ENCODE measurements at regions not wholly inside any gene's neighbourhood (a gene's known extent, or its start where the extent isn't known, plus 50 kb on each side); places are given as distances from the start of the nearest gene placed in this dataset.

DNA sequence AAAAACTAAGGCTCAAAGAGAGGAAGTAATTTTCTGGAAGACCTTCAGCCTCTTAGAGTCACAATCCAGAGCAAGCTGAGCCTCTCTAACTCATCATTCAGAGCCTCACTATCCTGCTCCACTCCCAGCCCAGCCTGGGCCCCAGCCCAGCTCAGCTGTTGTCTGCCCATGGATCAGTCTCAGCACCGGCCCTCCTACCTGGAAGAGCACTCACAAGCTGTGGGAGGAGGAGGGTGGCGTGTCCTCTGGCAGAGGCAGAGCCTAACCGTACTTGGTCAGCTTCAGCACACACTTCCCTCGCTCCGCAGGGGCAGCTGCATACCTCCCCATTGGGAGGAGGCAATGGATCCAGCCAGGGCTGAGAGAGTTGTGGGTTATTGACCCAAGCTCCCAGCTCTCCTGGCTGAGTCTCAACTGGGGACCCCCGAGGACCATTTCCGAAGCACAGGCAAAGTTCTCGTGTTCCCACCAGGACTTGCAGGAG is 66.7 kb upstream of the GPR26 start:
- peaks cover 0 to 19% of the 10 kb centered on the region in 2 donors for H3K9me3 ChIP-seq
- no peak for DNase-seq (ENCODE audit: low spot score)
- TF ChIP-seq, protein P1, sequence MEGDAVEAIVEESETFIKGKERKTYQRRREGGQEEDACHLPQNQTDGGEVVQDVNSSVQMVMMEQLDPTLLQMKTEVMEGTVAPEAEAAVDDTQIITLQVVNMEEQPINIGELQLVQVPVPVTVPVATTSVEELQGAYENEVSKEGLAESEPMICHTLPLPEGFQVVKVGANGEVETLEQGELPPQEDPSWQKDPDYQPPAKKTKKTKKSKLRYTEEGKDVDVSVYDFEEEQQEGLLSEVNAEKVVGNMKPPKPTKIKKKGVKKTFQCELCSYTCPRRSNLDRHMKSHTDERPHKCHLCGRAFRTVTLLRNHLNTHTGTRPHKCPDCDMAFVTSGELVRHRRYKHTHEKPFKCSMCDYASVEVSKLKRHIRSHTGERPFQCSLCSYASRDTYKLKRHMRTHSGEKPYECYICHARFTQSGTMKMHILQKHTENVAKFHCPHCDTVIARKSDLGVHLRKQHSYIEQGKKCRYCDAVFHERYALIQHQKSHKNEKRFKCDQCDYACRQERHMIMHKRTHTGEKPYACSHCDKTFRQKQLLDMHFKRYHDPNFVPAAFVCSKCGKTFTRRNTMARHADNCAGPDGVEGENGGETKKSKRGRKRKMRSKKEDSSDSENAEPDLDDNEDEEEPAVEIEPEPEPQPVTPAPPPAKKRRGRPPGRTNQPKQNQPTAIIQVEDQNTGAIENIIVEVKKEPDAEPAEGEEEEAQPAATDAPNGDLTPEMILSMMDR (IDR thresholded peaks at IDR 0.05) = no peak
- no peaks in the 10 kb centered on the region for H3K36me3 ChIP-seq
- H3K4me1 ChIP-seq = no peaks in the 10 kb centered on the region
- no peak overlapping the region for H3K27ac ChIP-seq
- no peaks in the 10 kb centered on the region for H3K27me3 ChIP-seq
- H3K4me3 ChIP-seq = no peak overlapping the region

DNA sequence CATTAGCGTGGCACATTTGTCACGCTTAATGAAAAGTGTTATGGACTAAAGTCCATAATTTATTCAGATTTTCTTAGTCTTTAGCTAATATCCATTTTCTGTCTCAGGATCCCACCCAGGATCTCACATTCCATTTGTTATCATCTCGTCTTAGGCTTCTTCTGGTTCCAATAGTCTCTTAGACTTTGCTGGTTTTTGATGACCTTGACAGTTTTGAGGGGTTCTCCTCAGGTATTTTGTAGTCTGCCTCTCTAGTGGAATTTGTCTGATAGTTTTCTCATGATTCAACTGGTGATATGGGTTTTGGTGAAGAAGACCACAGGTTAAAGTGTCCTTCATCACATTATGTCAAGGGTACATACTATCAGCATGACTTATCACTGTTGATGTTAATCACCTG is 66.0 kb upstream of the GPR26 start:
- Histone ChIP-seq H3K4me1 (no peaks in the 10 kb centered on the region), H3K36me3 (no peaks in the 10 kb centered on the region), H3K9me3 (peaks cover 0 to 19% of the 10 kb centered on the region in 2 donors), H3K4me3 (no peak overlapping the region), H3K27ac (no peak overlapping the region), H3K27me3 (no peaks in the 10 kb centered on the region)
- no peak for DNase-seq (ENCODE audit: low spot score)
- TF ChIP-seq, protein P1 (IDR thresholded peaks at IDR 0.05) = no peak

DNA sequence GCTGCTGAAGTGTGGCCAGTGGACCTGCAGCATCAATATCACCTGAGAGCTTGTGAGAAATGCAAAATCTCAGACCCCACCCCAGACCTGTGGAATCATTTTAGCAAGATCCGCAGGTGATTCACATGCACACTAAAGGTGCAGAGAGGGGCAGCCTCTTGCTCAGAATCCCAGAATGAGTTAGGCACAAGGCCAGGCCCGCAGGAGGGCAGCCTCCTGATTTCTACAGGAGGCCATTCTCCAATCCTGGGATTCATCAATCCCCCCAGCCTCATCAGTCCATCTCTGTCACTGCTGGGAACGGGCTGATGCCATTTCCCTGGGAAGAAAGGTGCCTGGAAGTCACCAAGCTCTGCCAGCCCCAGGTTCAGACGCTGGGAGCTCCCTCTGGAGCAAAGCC is 63.0 kb upstream of the GPR26 start:
- no peak overlapping the region for H3K4me3 ChIP-seq
- DNase-seq (ENCODE audit: low spot score) = no peak
- no peak overlapping the region for H3K27ac ChIP-seq
- TF ChIP-seq, protein P1 (IDR thresholded peaks at IDR 0.05) = no peak
- H3K9me3 ChIP-seq = peaks cover 0 to 19% of the 10 kb centered on the region in 2 donors
- no peaks in the 10 kb centered on the region for H3K27me3 ChIP-seq
- H3K4me1 ChIP-seq = no peaks in the 10 kb centered on the region
- H3K36me3 ChIP-seq = no peaks in the 10 kb centered on the region

DNA sequence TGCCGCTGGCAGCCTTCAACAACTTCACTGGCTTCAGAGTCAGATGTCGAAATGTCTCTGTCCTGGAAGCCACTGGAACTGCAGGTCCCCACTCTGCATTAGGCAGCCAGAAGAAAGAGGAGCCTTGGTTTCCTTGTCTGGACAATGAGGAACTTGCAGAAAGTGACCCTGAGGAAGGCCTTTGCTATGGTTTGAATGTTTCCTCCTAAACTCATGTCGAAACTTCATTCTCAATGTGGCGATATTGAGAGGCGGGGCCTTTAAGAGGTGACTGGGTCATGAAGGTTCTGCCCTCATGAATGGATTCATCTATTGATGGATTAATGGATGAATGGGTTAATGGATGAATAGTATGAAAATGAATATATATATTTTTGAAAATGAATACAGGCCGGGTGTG is 61.6 kb upstream of the GPR26 start:
- Histone ChIP-seq H3K4me1 (no peaks in the 10 kb centered on the region), H3K27ac (no peak overlapping the region), H3K9me3 (peaks cover 0 to 19% of the 10 kb centered on the region in 2 donors), H3K27me3 (no peaks in the 10 kb centered on the region), H3K4me3 (no peak overlapping the region), H3K36me3 (no peaks in the 10 kb centered on the region)
- no peak for DNase-seq (ENCODE audit: low spot score)
- TF ChIP-seq, protein P1 (IDR thresholded peaks at IDR 0.05) = no peak

DNA sequence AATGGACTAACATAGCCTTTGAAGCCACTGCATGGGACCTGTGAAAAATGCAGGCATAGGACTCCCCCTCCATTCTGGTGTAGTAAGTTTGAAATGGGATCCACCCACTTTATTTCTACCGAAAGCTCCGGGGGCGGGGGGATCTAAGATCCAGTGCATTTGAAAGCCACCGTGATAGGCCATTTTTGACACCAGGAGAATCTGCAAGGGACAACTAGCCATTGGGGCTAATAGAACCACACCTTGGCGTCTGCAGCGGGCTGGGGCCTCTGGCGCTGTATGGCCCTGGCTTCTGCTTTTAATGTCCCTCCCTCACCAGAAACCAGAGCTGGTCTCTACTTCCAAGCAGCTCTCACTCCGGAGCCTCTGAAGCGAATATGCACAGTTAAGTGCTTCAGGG is 60.1 kb upstream of the GPR26 start:
- no peak for DNase-seq (ENCODE audit: low spot score)
- Histone ChIP-seq H3K9me3 (peaks cover 0 to 14% of the 10 kb centered on the region in 2 donors), H3K36me3 (no peaks in the 10 kb centered on the region)

DNA sequence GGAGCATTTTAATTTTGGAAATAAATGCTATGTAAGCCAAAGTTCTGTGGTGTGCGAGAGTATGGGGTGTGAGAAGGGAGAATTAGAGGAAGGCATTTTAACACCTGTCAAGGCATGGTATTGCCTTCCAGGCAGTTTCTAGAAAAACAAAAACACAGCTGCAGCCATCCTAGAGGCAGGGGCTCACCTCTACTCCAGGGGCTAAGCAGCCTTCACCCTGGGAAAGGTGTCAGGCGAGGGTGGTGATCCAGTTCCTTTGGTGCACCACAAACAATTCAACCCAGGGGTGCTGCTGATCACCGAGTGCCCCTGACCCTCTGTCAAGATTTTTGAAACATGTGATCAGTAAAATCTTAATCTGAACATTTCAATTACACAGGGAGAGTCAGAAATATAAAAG is 59.2 kb upstream of the GPR26 start:
- TF ChIP-seq, protein P1 (IDR thresholded peaks at IDR 0.05) = no peak
- no peak overlapping the region for H3K27ac ChIP-seq
- DNase-seq (ENCODE audit: low spot score) = no peak
- H3K36me3 ChIP-seq = no peaks in the 10 kb centered on the region
- H3K4me1 ChIP-seq = no peaks in the 10 kb centered on the region
- no peaks in the 10 kb centered on the region for H3K27me3 ChIP-seq
- H3K9me3 ChIP-seq = peaks cover 0 to 4% of the 10 kb centered on the region in 2 donors
- no peak overlapping the region for H3K4me3 ChIP-seq

More for the DNA sequence above, 60.1 kb upstream of the GPR26 start:
- Histone ChIP-seq H3K27ac (no peak overlapping the region), H3K4me1 (no peaks in the 10 kb centered on the region), H3K27me3 (no peaks in the 10 kb centered on the region), H3K4me3 (no peak overlapping the region)
- TF ChIP-seq, protein P1 (IDR thresholded peaks at IDR 0.05) = no peak

Measured in right atrium auricular region (tissue), 2 donors.